HS-5 (cell line): ENCODE measurements at regions not wholly inside any gene's neighbourhood (a gene's known extent, or its start where the extent isn't known, plus 50 kb on each side); places are given as distances from the start of the nearest gene placed in this dataset.
"Not testable (repeated sequence)": the region's sequence is repeated elsewhere in the genome, so short reads cannot be mapped to it uniquely, and the experiment has no call there.

Source experiments
- DNase-seq: peaks from one replicate; pipeline ENCODE4 v3.0.0-alpha.2; 2012; ENCODE audit warnings: low read depth

DNA sequence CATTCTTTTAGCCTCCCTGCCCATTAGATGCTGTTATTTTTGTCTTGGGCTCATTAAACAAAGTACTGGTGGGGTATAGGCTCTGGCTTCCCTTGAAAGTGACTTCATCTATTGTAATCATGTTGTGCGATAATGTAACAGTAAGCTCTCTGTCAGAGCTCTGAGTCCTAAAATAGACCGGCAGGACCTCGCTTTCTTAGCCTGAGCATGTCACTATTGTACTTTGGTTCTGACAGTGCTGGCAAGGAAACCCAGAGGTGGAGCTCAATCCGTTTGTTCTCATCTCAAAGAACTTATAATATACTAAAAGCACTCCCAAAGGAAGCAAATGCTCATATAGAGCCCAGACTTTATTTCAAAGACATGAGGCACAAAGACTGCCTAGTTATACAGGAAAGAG is 339.1 kb upstream of the CCNH start:
- no peak for DNase-seq

DNA sequence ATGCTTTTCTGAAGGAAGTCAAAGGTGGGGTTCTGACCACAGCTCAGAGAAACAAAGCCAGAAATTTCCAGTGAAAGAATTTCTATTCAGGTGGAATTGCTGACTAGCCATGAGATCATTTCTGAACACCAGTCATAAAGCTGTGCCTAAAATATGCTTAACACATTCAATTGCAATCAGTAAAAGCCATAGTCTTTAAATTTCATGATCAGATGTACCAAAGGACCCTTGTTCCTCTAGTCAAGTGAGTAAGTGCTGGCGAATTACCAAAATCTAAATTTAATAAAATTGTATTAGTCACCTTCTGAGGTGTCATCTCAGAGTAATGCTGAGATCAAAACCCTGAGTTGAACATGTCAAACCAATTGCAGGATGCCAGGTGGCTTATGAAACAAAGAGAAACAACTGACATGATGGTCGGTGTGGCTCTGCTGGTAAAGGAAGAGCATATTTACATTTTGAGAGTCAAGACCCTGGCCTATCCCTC is 334.2 kb upstream of the CCNH start:
- peak; percentile 66 for DNase-seq

DNA sequence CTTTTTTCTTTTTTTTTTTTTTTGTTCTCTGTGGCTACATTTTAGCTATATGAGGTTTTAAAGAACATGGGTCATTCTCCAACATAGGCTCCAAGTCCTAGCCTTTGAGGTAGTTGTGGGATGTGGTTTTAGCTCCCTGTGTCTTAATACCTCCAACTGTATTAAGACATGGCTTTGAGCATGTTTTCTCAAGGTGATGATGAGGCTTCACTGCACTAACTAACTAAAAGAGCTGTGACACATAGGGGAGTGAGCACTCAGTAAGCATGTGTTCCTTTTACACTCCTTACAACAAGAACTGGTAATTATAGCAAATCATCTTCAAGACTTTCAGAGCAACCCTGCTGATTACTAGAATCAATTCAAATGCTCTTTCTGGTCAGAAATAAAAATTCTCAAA is 333.6 kb upstream of the CCNH start:
- no peak for DNase-seq

DNA sequence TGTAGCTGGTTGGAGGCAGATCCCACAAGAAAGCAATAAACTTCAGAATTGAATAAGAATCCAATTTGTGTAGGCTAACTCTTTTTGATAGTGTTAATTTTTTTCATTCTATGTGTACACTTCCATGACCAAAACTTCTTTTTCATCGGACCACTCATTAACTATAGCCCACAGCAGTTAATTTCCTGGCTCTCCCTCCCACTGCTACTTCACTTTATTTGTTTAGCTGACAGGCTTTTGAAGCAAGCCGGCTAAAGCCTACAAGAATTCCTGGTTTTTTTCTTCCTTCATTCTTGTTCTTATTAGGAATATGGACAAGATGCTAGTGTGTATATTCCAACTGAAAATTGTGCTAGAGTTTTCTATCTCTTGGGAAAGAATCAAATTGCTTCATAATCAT is 329.2 kb upstream of the CCNH start:
- DNase-seq = no peak

DNA sequence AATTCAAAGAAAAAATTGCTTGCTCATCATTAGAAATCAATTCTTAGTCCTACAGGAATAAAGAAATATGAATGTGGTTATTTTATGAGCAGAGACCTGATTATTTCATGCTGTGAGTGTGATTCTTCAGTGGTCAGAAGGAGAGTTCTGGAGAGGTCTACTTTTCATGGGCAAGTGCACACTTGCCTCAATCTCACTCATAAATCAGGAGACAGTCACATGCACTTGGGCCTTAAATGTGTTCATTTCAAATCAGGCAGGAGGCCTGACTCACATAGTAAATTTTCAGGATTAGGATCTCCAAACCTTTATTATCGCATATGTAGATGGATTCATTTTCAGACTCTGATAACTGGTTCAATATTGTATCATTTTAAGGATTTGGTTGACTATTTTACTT is 323.2 kb upstream of the CCNH start:
- DNase-seq = no peak

GRCh38 chr5:87733897-87734296 is 321.2 kb upstream of the CCNH start:
- DNase-seq = no peak

- no peak for DNase-seq
Measured at GRCh38 chr5:87732875-87733768, 320.4 kb upstream of the CCNH start.

DNA sequence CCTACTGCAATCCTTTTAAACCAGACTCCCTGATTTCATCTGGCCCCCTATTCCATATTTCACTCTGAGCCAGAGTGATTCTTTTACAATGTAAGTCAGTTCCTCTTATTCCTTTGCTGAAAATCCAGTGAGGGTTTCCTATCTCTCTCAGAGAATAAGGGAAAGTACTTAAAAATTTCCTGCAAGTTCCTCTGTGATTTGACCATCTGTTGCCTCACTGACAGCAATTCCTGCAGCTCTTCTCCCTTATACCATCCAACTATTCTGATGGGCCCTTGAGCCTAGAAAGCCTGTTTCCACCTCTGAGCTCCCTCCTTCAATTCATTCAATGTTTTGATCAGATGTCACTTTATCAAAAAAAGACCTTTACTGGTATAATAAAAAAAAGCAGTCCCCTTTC is 317.1 kb upstream of the CCNH start:
- no peak for DNase-seq

- peak; percentile 45 for DNase-seq
Measured at GRCh38 chr5:87722286-87722685, 309.6 kb upstream of the CCNH start.

DNA sequence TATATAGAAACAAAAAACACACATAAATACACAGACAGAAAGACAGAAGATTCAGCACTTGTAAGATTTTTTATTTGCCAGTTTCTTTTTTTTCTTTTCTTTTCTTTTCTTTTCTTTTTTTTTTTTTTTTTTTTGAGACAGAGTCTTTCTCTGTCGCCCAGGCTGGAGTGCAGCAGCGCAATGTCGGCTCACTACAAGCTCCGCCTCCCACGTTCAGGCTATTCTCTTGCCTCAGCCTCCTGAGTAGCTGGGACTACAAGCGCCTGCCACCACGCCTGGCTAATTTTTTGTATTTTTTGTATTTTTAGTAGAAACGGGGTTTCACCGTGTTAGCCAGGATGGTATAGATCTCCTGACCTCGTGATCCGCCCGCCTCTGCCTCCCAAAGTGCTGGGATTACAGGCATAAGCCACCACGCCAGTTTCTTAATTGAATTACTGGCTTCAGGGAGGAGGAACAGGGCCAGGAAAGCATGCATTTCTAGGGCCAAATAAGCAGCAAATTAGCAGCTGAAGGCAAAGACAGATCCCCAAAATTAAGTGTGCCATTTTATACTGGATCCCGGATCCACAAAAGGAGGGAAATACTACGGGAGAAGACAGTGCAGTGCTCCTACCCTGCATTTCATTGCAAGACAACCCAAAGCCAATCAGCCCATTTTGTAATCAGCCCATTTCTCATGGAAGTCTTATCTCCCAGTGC is 305.6 kb upstream of the CCNH start:
- not testable (repeated sequence) for DNase-seq

- DNase-seq = no peak
Measured at GRCh38 chr5:87717761-87718160, 305.0 kb upstream of the CCNH start.

GRCh38 chr5:87705876-87706275 is 293.1 kb upstream of the CCNH start:
- no peak for DNase-seq

- no peak for DNase-seq
Measured at GRCh38 chr5:87686975-87687374, 274.2 kb upstream of the CCNH start.

DNA sequence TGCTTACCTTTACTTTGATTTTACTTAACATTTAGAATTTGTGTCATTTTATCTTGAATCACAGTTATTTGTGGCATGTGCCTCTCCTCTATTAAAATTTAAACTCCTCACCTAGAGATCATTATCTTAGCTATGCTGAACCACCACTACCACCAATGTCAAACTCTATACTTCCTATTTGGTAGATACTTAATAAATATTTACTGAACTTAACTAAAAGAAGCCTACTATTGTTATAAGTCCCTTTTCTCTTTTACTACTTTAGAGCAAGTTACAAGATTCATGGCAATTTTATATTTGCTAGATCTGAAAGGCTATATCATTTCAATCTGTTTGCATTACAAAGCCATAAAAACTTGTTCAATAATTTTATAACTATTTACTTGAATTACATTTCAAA is 273.3 kb upstream of the CCNH start:
- DNase-seq = no peak

- no peak for DNase-seq
Measured at GRCh38 chr5:87674235-87674634, 261.5 kb upstream of the CCNH start.

DNA sequence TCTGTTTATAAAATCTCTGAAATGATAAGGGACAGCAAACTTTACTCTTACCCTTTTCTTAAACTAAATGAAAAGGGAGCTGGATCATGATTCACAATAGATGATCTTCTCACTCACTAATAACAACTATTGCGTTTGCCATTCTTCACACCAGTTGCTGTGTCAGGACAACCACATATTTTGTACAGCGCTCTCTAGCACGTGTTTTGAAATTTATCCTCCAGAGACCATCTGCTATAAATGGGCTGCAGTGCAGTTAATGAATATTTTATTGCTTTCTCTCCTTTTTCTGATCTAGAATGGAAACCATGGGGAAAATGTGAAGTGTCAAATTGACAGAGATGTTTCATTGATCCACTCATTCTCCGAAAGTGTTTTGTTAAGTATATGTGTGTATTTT is 258.4 kb upstream of the CCNH start:
- DNase-seq = no peak

GRCh38 chr5:87665166-87665565 is 252.4 kb upstream of the CCNH start:
- no peak for DNase-seq

- DNase-seq = no peak
Measured at GRCh38 chr5:87661784-87662566, 249.2 kb upstream of the CCNH start.

- no peak for DNase-seq
Measured at GRCh38 chr5:87653242-87653641, 240.5 kb upstream of the CCNH start.

- DNase-seq = peak; percentile 50
Measured at GRCh38 chr5:87650284-87650683, 237.6 kb upstream of the CCNH start.

DNA sequence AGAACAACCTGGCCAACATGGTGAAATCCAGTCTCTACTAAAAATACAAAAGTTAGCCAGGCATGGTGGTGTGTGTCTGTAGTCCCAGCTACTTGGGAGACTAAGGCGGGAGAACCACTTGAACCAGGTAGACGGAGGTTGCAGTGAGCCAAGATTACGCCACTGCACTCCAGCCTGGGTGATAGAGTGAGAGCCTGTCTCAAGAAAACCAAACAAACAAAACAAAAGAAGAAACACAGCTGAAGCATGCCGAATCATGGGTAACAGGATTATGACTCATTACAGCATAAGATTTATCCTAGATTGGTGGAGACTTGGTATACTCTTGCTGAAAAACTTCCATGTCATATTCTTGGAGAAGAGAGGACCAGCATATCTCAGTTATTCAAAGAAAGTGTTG is 236.7 kb upstream of the CCNH start:
- no peak for DNase-seq

- DNase-seq = no peak
Measured at GRCh38 chr5:87645224-87645623, 232.5 kb upstream of the CCNH start.

GRCh38 chr5:87640902-87641301 is 228.2 kb upstream of the CCNH start:
- no peak for DNase-seq
